22Rv1 (cell line): ENCODE measurements at regions not wholly inside any gene's neighbourhood (a gene's known extent, or its start where the extent isn't known, plus 50 kb on each side); places are given as distances from the start of the nearest gene placed in this dataset.
"Not testable (repeated sequence)": the region's sequence is repeated elsewhere in the genome, so short reads cannot be mapped to it uniquely, and the experiment has no call there.

Experiments
- CTCF ChIP-seq: fragments of 450-650 bp; IDR thresholded peaks from 2 replicates; pipeline ENCODE4 v1.5.1; 2017; ENCODE audit warnings: mild to moderate bottlenecking
- ZFX ChIP-seq: fragments of 450-650 bp; IDR thresholded peaks from 2 replicates; pipeline ENCODE4 v1.6.1; 2017; ENCODE audit warnings: antibody characterized with exemption, borderline replicate concordance

GRCh38 chr17:14532242-14532641 is 231.4 kb downstream of the HS3ST3B1 start:
- TF ChIP-seq CTCF, ZFX: not testable (repeated sequence)
